ENCODE measurements at regions not wholly inside any gene's neighbourhood (a gene's known extent, or its start where the extent isn't known, plus 50 kb on each side); places are given as distances from the start of the nearest gene placed in this dataset.

DNA sequence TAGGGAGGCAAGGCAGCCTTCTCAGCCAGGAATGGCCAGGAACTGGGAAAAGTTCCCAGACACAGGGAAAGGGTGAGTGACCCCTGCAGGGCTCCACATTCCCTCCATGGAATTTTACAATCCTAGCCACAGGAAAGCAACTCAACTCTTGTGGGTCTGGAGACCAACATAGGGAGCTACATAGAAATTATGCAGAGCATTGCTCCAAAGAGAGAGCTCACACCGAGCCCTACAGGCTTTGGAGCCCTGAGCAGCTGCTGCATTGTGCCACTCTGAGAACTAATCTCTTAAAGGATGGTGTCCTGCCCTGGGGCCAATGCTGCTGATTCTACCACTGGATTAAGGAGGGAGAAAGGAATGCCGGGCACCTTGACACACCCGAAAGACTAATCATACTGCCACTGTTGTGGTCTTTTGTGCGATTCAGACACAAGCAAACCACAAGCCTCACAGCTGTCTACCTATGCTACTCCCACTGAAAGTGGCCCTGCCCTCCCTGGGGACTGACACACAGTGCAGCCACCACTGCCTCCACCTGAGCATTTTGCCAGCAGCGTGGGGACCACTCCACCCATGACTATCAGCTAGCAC, 1089.8 kb upstream of the NUDT12 start:
- CTCF ChIA-PET (ENCODE audit: unreplicated experiment): no interaction called here
- TF ChIP-seq, protein P1, sequence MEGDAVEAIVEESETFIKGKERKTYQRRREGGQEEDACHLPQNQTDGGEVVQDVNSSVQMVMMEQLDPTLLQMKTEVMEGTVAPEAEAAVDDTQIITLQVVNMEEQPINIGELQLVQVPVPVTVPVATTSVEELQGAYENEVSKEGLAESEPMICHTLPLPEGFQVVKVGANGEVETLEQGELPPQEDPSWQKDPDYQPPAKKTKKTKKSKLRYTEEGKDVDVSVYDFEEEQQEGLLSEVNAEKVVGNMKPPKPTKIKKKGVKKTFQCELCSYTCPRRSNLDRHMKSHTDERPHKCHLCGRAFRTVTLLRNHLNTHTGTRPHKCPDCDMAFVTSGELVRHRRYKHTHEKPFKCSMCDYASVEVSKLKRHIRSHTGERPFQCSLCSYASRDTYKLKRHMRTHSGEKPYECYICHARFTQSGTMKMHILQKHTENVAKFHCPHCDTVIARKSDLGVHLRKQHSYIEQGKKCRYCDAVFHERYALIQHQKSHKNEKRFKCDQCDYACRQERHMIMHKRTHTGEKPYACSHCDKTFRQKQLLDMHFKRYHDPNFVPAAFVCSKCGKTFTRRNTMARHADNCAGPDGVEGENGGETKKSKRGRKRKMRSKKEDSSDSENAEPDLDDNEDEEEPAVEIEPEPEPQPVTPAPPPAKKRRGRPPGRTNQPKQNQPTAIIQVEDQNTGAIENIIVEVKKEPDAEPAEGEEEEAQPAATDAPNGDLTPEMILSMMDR (conservative IDR thresholded peaks at IDR 0.05; ENCODE audit: low read length): no peak
- TF ChIP-seq EZH2phosphoT487 (IDR thresholded peaks at IDR 0.05; ENCODE audit: borderline replicate concordance, low read depth, low read length): no peak
- BruUV-seq (replicated peaks): no TSS peak

DNA sequence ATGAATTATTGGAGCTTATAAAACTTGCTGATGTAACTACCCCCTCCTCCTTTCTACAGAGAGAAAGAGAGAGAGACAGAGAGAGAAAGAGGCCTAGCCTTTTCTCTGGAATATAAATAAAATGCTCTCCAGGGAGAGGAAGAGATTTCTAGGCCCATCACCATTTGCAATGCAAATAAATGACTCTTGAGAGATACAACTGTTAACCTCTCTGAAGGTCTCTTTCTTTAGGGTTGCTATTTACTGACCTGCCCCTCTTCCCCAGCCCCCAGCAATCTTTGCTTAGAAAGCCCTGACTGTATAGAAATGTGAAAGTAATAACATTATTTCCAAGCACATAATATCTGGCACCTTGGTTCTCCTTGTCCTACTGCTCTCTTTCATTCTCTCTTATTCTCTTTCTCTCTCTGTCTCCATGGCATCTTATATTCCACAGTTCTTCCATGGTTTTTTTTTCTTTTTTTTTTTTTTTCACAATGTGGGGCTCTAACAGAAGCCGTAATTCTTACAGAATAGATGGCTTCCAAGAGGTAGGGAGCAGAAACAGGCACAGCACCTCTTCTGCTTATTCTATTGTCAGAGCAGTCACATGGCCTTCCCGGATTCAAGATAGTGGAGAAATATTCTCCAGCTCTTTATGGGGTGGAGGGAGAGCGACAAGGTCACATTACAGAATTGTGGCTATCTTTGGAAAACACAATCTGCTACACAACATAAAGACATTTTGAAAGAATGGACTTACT, 1087.9 kb upstream of the NUDT12 start:
- BruUV-seq (replicated peaks): no TSS peak
- no peak for TF ChIP-seq EZH2phosphoT487 (IDR thresholded peaks at IDR 0.05; ENCODE audit: borderline replicate concordance, low read depth, low read length)
- TF ChIP-seq, protein P1 (conservative IDR thresholded peaks at IDR 0.05; ENCODE audit: low read length): no peak
- Histone ChIP-seq H3K36me3 (ENCODE audit: insufficient read depth, low read length) (no peaks in the 10 kb centered on the region), H3K79me2 (ENCODE audit: insufficient read depth, low read depth, low read length) (no peaks in the 10 kb centered on the region), H3K9me2 (ENCODE audit: insufficient read depth, low read length) (no peaks in the 10 kb centered on the region), H3K9me3 (ENCODE audit: low read length) (no peaks in the 10 kb centered on the region), H3K4me2 (ENCODE audit: low read length) (no peak overlapping the region), H4K20me1 (ENCODE audit: insufficient read depth, low read length) (no peaks in the 10 kb centered on the region), H3K4me1 (ENCODE audit: insufficient read depth, low read length, poor library complexity, severe bottlenecking) (no peaks in the 10 kb centered on the region), H3K4me3 (ENCODE audit: low read depth, low read length, poor library complexity, severe bottlenecking) (no peak overlapping the region), H2AFZ (ENCODE audit: low read length) (no peak overlapping the region), H3K27ac (ENCODE audit: low read depth, low read length, poor library complexity, severe bottlenecking) (no peak overlapping the region)
- CTCF ChIA-PET (ENCODE audit: unreplicated experiment): no interaction called here
- intact Hi-C loops (cut with micrococcal nuclease; ENCODE audit: unreplicated experiment): no loop called here
- no peak for DNase-seq (ENCODE audit: low spot score)
- POLR2A ChIA-PET: interaction anchor here (0.7 kb wide), 1 partner anchor 1268 kb away, joined by 3 read pairs; no protein-coding TSS in a partner anchor

More for the DNA sequence above, 1089.8 kb upstream of the NUDT12 start:
- POLR2A ChIA-PET: no interaction called here
- H3K27ac ChIP-seq (ENCODE audit: low read depth, low read length, poor library complexity, severe bottlenecking): no peak overlapping the region
- no peaks in the 10 kb centered on the region for H3K9me3 ChIP-seq (ENCODE audit: low read length)
- no peaks in the 10 kb centered on the region for H3K9me2 ChIP-seq (ENCODE audit: insufficient read depth, low read length)
- H3K4me3 ChIP-seq (ENCODE audit: low read depth, low read length, poor library complexity, severe bottlenecking): no peak overlapping the region
- H3K4me2 ChIP-seq (ENCODE audit: low read length): no peak overlapping the region
- DNase-seq (ENCODE audit: low spot score): no peak
- H3K4me1 ChIP-seq (ENCODE audit: insufficient read depth, low read length, poor library complexity, severe bottlenecking): no peaks in the 10 kb centered on the region
- no peak overlapping the region for H2AFZ ChIP-seq (ENCODE audit: low read length)
- no peaks in the 10 kb centered on the region for H3K79me2 ChIP-seq (ENCODE audit: insufficient read depth, low read depth, low read length)
- intact Hi-C loops (cut with micrococcal nuclease; ENCODE audit: unreplicated experiment): no loop called here
- H4K20me1 ChIP-seq (ENCODE audit: insufficient read depth, low read length): no peaks in the 10 kb centered on the region
- H3K36me3 ChIP-seq (ENCODE audit: insufficient read depth, low read length): no peaks in the 10 kb centered on the region

DNA sequence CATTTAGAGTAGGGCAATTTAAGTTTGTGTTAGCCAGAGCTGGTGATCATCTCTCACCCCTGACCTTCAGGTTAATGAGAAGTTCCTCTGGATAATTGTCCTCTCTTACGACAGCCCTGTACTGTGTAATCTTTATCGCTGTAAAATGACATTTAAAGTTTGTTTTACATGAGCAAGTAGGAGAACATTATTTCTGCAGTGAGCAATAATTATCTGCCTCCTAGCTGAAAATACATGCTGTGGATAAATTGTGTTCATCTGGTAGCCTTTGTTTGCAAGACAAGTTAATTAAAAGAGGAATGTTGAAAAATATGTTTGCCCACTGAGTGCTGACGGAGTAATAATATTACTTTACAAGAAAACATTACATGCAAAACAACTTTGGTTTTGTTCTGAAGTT, 1083.8 kb upstream of the NUDT12 start:
- BruUV-seq (replicated peaks): no TSS peak
- intact Hi-C loops (cut with micrococcal nuclease; ENCODE audit: unreplicated experiment): no loop called here
- CTCF ChIA-PET (ENCODE audit: unreplicated experiment): no interaction called here

More for the DNA sequence above, 1083.8 kb upstream of the NUDT12 start:
- Histone ChIP-seq H3K79me2 (ENCODE audit: insufficient read depth, low read depth, low read length) (no peaks in the 10 kb centered on the region), H3K4me2 (ENCODE audit: low read length) (no peak overlapping the region), H2AFZ (ENCODE audit: low read length) (no peak overlapping the region), H3K9me2 (ENCODE audit: insufficient read depth, low read length) (no peaks in the 10 kb centered on the region), H3K36me3 (ENCODE audit: insufficient read depth, low read length) (no peaks in the 10 kb centered on the region), H3K4me1 (ENCODE audit: insufficient read depth, low read length, poor library complexity, severe bottlenecking) (no peaks in the 10 kb centered on the region), H3K9me3 (ENCODE audit: low read length) (no peaks in the 10 kb centered on the region), H4K20me1 (ENCODE audit: insufficient read depth, low read length) (no peaks in the 10 kb centered on the region), H3K4me3 (ENCODE audit: low read depth, low read length, poor library complexity, severe bottlenecking) (no peak overlapping the region), H3K27ac (ENCODE audit: low read depth, low read length, poor library complexity, severe bottlenecking) (no peak overlapping the region)
- no peak for TF ChIP-seq EZH2phosphoT487 (IDR thresholded peaks at IDR 0.05; ENCODE audit: borderline replicate concordance, low read depth, low read length)
- TF ChIP-seq, protein P1 (conservative IDR thresholded peaks at IDR 0.05; ENCODE audit: low read length): no peak
- no peak for DNase-seq (ENCODE audit: low spot score)
- POLR2A ChIA-PET: interaction anchor here (0.8 kb wide), 1 partner anchor 64 kb away, joined by 3 read pairs; no protein-coding TSS in a partner anchor
